Heart left ventricle (tissue), 13 donors: ENCODE measurements at regions not wholly inside any gene's neighbourhood (a gene's known extent, or its start where the extent isn't known, plus 50 kb on each side); places are given as distances from the start of the nearest gene placed in this dataset.

Source experiments
- POLR2A ChIP-seq, 2 donors: fragments of 450-650 bp; IDR thresholded peaks; one replicate each; pipeline ENCODE4 v1.6.1; 2017; ENCODE audit warnings: antibody characterized with exemption in 2 of 2, mild to moderate bottlenecking in 2 of 2, moderate library complexity in 2 of 2
- TF ChIP-seq, protein P1 (sequence below), 12 donors: fragments of 200-600 bp; sonication (generic) in 4 of 12; IDR thresholded peaks; one replicate each; pipeline versions ENCODE4 v1.5.0 to v1.8.0; 2018 to 2022; ENCODE audit warnings: antibody characterized with exemption in 12 of 12, mild to moderate bottlenecking in 5 of 12
- donor health status: ischemic (EF 13 %, LVEDD 7.1; RV severe dilation, severe dysfunction).
- donor health status: DM: no; HTN: yes; CAD: no.
- donor health status: DM: no; HTN: no; CAD: no.
- donor health status: ischemic (EF 25% LVEDD 6.9; RV normal size, moderate dysfunction).
- donor health status: ischemic (EF 25% LVEDD 5.7; RV mildly dilated, moderate dysfunction).
- donor health status: ischemic (EF 35%, LVEDD 5.7; RV mildly dilated, moderate dysfunction).
- donor health status: nonischemic (EF 11% LVEDD 7.7; RV severe dilation, severe dysfunction).
- donor health status: DM: yes; HTN: yes; CAD: no.
- donor health status: PGD.
- donor health status: ischemic (EF 29% LVEDD 5.4; RV normal size, mild dysfunction).
- donor health status: nonischemic (EF 23%, LVEDD 6.1; RV moderate dilation, normal function).

DNA sequence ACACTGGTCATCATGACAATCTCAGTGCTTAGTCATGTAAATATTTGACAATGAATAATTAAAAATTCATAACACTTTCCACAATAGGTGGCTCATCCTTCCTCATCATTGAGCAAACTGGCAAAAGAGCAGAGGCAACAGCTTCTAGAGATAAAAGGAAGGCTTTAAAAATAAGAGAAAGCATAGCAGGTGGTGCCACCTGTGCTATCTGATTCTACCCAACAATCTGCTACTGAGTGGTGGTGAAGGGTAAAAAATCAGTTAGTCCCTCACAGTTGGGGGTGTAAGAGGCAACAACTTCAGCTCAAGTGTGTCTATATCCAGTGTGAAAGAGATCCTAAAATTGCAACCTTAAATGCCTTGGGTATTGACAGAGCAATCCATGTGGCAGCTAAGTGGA is 280.1 kb upstream of the PPARGC1A start:
- TF ChIP-seq, protein P1, sequence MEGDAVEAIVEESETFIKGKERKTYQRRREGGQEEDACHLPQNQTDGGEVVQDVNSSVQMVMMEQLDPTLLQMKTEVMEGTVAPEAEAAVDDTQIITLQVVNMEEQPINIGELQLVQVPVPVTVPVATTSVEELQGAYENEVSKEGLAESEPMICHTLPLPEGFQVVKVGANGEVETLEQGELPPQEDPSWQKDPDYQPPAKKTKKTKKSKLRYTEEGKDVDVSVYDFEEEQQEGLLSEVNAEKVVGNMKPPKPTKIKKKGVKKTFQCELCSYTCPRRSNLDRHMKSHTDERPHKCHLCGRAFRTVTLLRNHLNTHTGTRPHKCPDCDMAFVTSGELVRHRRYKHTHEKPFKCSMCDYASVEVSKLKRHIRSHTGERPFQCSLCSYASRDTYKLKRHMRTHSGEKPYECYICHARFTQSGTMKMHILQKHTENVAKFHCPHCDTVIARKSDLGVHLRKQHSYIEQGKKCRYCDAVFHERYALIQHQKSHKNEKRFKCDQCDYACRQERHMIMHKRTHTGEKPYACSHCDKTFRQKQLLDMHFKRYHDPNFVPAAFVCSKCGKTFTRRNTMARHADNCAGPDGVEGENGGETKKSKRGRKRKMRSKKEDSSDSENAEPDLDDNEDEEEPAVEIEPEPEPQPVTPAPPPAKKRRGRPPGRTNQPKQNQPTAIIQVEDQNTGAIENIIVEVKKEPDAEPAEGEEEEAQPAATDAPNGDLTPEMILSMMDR (IDR thresholded peaks at IDR 0.05), result no peak
- TF ChIP-seq POLR2A (IDR thresholded peaks at IDR 0.05), result no peak
